Gastrocnemius medialis (tissue), 4 donors: ENCODE measurements at regions not wholly inside any gene's neighbourhood (a gene's known extent, or its start where the extent isn't known, plus 50 kb on each side); places are given as distances from the start of the nearest gene placed in this dataset.

Experiments
- POLR2A ChIP-seq, 2 donors: fragments of 450-650 bp; IDR thresholded peaks; one replicate each; pipeline ENCODE4 v1.6.1; 2017; ENCODE audit warnings: antibody characterized with exemption in 2 of 2, mild to moderate bottlenecking in 2 of 2, moderate library complexity in 2 of 2
- TF ChIP-seq, protein P1 (sequence below), 5 experiments: fragments of 450-650 bp in 3 of 5; fragments of 200-600 bp in 2 of 5; sonication (generic) in 2 of 5; IDR thresholded peaks in 4 of 5; conservative IDR thresholded peaks in 1 of 5; 1 replicate in 4 of 5; 2 replicates in 1 of 5; pipeline ENCODE4 v1.5.1; 2016 to 2019; ENCODE audit warnings: antibody characterized with exemption in 5 of 5, mild to moderate bottlenecking in 3 of 5, moderate library complexity in 3 of 5

DNA sequence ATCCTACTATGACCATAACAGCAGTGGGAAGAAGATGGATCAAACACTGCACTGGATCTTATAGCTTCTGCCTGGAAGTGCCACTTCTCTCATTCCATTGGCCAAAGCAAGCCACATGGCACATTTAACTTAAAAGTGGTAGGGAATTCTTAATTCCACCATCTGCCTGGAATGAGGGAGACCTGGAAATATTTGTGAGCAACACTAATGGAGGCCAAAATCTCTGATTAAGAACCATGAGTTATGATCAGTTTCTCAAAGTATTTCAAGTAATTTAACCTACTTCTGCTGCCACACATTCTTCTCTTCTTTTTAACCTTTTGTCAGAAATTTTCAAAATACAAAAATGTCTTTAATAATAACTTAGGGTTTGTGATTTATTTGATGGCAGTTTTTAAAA, 154.0 kb upstream of the C1orf87 start:
- TF ChIP-seq, protein P1, sequence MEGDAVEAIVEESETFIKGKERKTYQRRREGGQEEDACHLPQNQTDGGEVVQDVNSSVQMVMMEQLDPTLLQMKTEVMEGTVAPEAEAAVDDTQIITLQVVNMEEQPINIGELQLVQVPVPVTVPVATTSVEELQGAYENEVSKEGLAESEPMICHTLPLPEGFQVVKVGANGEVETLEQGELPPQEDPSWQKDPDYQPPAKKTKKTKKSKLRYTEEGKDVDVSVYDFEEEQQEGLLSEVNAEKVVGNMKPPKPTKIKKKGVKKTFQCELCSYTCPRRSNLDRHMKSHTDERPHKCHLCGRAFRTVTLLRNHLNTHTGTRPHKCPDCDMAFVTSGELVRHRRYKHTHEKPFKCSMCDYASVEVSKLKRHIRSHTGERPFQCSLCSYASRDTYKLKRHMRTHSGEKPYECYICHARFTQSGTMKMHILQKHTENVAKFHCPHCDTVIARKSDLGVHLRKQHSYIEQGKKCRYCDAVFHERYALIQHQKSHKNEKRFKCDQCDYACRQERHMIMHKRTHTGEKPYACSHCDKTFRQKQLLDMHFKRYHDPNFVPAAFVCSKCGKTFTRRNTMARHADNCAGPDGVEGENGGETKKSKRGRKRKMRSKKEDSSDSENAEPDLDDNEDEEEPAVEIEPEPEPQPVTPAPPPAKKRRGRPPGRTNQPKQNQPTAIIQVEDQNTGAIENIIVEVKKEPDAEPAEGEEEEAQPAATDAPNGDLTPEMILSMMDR (IDR thresholded peaks at IDR 0.05 in 4 of 5, conservative IDR thresholded peaks at IDR 0.05 in 1 of 5) = no peak
- no peak for TF ChIP-seq POLR2A (IDR thresholded peaks at IDR 0.05)
